ENCODE measurements at regions not wholly inside any gene's neighbourhood (a gene's known extent, or its start where the extent isn't known, plus 50 kb on each side); places are given as distances from the start of the nearest gene placed in this dataset.

DNA sequence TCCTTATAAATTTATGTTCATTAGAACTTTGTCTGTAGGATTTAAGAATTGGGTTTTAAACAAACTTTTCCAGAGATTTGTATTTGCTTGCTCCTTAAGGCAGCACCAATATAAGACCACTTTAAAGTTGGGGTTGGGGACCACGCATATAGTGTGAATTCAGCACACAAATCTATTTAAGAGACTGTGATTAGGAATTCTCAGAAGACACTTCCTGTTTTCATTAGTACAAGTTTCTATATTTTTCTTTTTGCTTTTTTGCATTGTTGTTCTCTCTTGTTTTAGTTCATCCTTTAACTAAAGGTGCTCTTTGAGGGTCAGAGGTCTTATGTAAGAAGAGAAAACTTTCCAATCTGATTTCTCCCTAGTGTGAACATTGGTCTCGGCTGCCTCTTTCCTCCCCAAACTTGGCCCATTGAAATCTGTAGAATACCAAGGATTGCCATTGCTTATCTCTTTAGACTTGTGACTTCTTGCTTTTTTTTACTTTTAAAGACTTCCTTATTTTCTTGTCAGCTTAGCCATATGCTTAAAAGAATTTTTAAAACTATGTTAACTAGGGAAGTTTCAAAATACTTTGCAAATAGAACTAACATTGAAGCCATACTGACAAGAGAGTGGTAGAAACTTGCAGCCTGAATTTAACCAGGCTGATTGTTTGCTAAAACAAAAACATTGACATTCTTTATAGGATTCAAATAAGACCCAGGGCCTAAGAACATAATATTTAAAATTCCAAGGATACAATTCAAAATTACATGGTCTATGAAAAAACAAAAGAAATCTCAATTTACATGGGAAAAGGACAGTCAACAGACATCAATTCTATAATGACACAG, 264.1 kb upstream of the FN1 start:
- TF ChIP-seq EZH2 (IDR thresholded peaks at IDR 0.05; ENCODE audit: insufficient read depth, poor library complexity, severe bottlenecking) (no peak), EZH2phosphoT487 (IDR thresholded peaks at IDR 0.05; ENCODE audit: insufficient read depth, low read depth) (no peak)
